Ascending aorta (tissue), 2 donors: ENCODE measurements at regions not wholly inside any gene's neighbourhood (a gene's known extent, or its start where the extent isn't known, plus 50 kb on each side); places are given as distances from the start of the nearest gene placed in this dataset.

ENCODE experiments used
- DNase-seq, 2 donors: peaks; one replicate each; pipeline ENCODE4 v3.0.0-alpha.2; 2019; ENCODE audit warnings: low spot score in 2 of 2
- H3K27ac ChIP-seq, 2 donors: fragments of 200-600 bp; sonication (generic); one replicate each; pipeline ENCODE4 v1.5.1; 2016 to 2017; ENCODE audit warnings: mild to moderate bottlenecking in 1 of 2
- H3K27me3 ChIP-seq: fragments of 200-600 bp; sonication (generic); one replicate; pipeline ENCODE4 v1.5.1; 2017
- H3K36me3 ChIP-seq, 2 donors: fragments of 200-600 bp; sonication (generic); one replicate each; pipeline ENCODE4 v1.5.1; 2016
- H3K4me1 ChIP-seq, 2 donors: fragments of 200-600 bp; sonication (generic); one replicate each; pipeline ENCODE4 v1.5.1; 2016 to 2017; ENCODE audit warnings: mild to moderate bottlenecking in 1 of 2
- H3K4me3 ChIP-seq, 2 donors: fragments of 200-600 bp; sonication (generic); one replicate each; pipeline ENCODE4 v1.5.1; 2016 to 2017; ENCODE audit warnings: mild to moderate bottlenecking in 1 of 2
- H3K9me3 ChIP-seq, 2 donors: fragments of 200-600 bp; sonication (generic); one replicate each; pipeline ENCODE4 v1.5.1; 2016
- intact Hi-C: fragments of 100-400 bp; cut with DNase I; formaldehyde crosslinking; loops from one replicate; pipeline ENCODE4 v1.15.1; 2023
- TF ChIP-seq, protein P1 (sequence below), 3 experiments: fragments of 200-600 bp in 2 of 3; fragments of 450-650 bp in 1 of 3; sonication (generic) in 2 of 3; IDR thresholded peaks; one replicate each; pipeline ENCODE4 v1.5.1; 2016 to 2019; ENCODE audit warnings: antibody characterized with exemption in 3 of 3, mild to moderate bottlenecking in 1 of 3, moderate library complexity in 1 of 3

- DNase-seq = no peak
- Histone ChIP-seq H3K4me1 (no peaks in the 10 kb centered on the region), H3K27me3 (no peaks in the 10 kb centered on the region), H3K4me3 (no peak overlapping the region), H3K9me3 (peaks cover 0 to 4% of the 10 kb centered on the region in 2 donors), H3K36me3 (no peaks in the 10 kb centered on the region), H3K27ac (no peak overlapping the region)
- intact Hi-C loops = no loop called here
- TF ChIP-seq, protein P1, sequence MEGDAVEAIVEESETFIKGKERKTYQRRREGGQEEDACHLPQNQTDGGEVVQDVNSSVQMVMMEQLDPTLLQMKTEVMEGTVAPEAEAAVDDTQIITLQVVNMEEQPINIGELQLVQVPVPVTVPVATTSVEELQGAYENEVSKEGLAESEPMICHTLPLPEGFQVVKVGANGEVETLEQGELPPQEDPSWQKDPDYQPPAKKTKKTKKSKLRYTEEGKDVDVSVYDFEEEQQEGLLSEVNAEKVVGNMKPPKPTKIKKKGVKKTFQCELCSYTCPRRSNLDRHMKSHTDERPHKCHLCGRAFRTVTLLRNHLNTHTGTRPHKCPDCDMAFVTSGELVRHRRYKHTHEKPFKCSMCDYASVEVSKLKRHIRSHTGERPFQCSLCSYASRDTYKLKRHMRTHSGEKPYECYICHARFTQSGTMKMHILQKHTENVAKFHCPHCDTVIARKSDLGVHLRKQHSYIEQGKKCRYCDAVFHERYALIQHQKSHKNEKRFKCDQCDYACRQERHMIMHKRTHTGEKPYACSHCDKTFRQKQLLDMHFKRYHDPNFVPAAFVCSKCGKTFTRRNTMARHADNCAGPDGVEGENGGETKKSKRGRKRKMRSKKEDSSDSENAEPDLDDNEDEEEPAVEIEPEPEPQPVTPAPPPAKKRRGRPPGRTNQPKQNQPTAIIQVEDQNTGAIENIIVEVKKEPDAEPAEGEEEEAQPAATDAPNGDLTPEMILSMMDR (IDR thresholded peaks at IDR 0.05) = no peak
Observed at GRCh38 chr13:40292536-40292935, 373.9 kb downstream of the FOXO1 start.

DNA sequence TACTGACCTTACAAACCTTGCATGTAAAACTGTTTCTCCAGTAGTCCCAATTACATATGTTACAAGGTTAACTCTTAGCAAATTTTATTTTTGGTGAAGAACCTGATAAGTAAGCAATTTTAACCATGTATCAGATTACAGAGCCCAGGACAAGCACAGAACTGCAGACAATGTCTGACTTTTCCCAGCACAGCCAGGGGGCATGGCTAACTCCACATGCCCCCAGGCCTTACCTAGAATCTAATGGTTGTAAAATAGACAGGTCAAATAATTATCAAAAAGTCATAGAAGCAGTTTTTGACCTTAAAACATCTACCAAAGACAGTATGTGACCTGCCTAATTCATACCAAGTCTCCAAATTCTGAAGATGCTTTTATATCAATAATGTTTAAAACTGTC is 364.1 kb downstream of the FOXO1 start:
- Histone ChIP-seq H3K4me1 (no peaks in the 10 kb centered on the region), H3K36me3 (no peaks in the 10 kb centered on the region), H3K27ac (no peak overlapping the region), H3K27me3 (no peaks in the 10 kb centered on the region), H3K4me3 (no peak overlapping the region), H3K9me3 (no peaks in the 10 kb centered on the region)
- TF ChIP-seq, protein P1 (IDR thresholded peaks at IDR 0.05) = no peak
- DNase-seq = no peak
- intact Hi-C loops = no loop called here

DNA sequence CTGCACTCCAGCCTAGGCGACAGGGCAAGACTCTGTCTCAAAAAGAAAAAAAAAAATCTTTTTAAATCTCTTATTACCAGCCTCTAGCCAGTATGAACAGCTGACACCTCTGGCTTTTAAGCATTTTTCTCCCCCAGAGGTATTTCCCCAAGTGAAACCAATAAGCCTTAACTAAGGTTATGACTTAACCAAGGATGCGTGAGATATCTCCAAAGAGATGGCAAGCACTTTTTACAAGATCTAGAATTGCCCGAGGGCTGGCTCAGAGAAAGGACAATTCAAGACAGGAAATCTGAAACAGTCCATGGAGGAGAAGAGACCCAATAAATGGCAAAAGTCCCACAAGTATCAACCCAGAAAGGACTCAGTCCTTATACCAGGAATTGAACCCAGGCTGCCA is 362.1 kb downstream of the FOXO1 start:
- H3K4me3 ChIP-seq = no peak overlapping the region
- H3K9me3 ChIP-seq = no peaks in the 10 kb centered on the region
- no peaks in the 10 kb centered on the region for H3K27me3 ChIP-seq
- no peaks in the 10 kb centered on the region for H3K36me3 ChIP-seq
- intact Hi-C loops = no loop called here
- H3K27ac ChIP-seq = no peak overlapping the region
- no peaks in the 10 kb centered on the region for H3K4me1 ChIP-seq
- TF ChIP-seq, protein P1 (IDR thresholded peaks at IDR 0.05) = no peak
- no peak for DNase-seq

GRCh38 chr13:40306817-40307216 is 359.6 kb downstream of the FOXO1 start:
- no peaks in the 10 kb centered on the region for H3K36me3 ChIP-seq
- H3K9me3 ChIP-seq = no peaks in the 10 kb centered on the region
- H3K27ac ChIP-seq = no peak overlapping the region
- no peak overlapping the region for H3K4me3 ChIP-seq
- TF ChIP-seq, protein P1 (IDR thresholded peaks at IDR 0.05) = no peak
- intact Hi-C loops = no loop called here
- DNase-seq = no peak
- H3K4me1 ChIP-seq = no peaks in the 10 kb centered on the region
- H3K27me3 ChIP-seq = no peaks in the 10 kb centered on the region

GRCh38 chr13:40309881-40310280 is 356.6 kb downstream of the FOXO1 start:
- no peaks in the 10 kb centered on the region for H3K36me3 ChIP-seq
- no peak overlapping the region for H3K4me3 ChIP-seq
- no peaks in the 10 kb centered on the region for H3K27me3 ChIP-seq
- intact Hi-C loops = no loop called here
- no peak overlapping the region for H3K27ac ChIP-seq
- DNase-seq = no peak
- no peaks in the 10 kb centered on the region for H3K4me1 ChIP-seq
- TF ChIP-seq, protein P1 (IDR thresholded peaks at IDR 0.05) = no peak
- H3K9me3 ChIP-seq = no peaks in the 10 kb centered on the region
